HAP-1 (cell line): ENCODE measurements at regions not wholly inside any gene's neighbourhood (a gene's known extent, or its start where the extent isn't known, plus 50 kb on each side); places are given as distances from the start of the nearest gene placed in this dataset.
A peak's percentile ranks its signal among the peaks of the same experiment; 100 is the strongest.

ENCODE experiments used
- DNase-seq, 2 experiments: peaks; one replicate each; pipeline ENCODE4 v3.0.0-alpha.2; 2016 to 2020; ENCODE audit warnings: low spot score in 2 of 2
- H3K27me3 ChIP-seq: fragments of 250-450 bp; sonication (Bioruptor Pico); 2 replicates; pipeline ENCODE4 v1.5.1; 2020; ENCODE audit warnings: low read depth, mild to moderate bottlenecking, moderate library complexity
- H3K36me3 ChIP-seq: fragments of 250-450 bp; sonication (Bioruptor Pico); replicated peaks from 2 replicates; pipeline ENCODE4 v1.5.1; 2020; ENCODE audit warnings: mild to moderate bottlenecking
- H3K4me1 ChIP-seq: fragments of 250-450 bp; sonication (Bioruptor Pico); 2 replicates; pipeline ENCODE4 v1.5.1; 2020; ENCODE audit warnings: mild to moderate bottlenecking
- H3K4me3 ChIP-seq: fragments of 250-450 bp; sonication (Bioruptor Pico); 2 replicates; pipeline ENCODE4 v1.5.1; 2020; ENCODE audit warnings: mild to moderate bottlenecking, moderate library complexity
- H3K9me3 ChIP-seq: fragments of 250-450 bp; sonication (Bioruptor Pico); 2 replicates; pipeline ENCODE4 v1.5.1; 2020; ENCODE audit warnings: mild to moderate bottlenecking, moderate library complexity
- in situ Hi-C: fragments of 300-500 bp; cut with MboI; formaldehyde crosslinking; loops from 3 replicates; pipeline ENCODE4 v1.14.3; 2020; ENCODE audit warnings: low sequenced_read_pairs, inconsistent platforms, mixed read lengths

DNA sequence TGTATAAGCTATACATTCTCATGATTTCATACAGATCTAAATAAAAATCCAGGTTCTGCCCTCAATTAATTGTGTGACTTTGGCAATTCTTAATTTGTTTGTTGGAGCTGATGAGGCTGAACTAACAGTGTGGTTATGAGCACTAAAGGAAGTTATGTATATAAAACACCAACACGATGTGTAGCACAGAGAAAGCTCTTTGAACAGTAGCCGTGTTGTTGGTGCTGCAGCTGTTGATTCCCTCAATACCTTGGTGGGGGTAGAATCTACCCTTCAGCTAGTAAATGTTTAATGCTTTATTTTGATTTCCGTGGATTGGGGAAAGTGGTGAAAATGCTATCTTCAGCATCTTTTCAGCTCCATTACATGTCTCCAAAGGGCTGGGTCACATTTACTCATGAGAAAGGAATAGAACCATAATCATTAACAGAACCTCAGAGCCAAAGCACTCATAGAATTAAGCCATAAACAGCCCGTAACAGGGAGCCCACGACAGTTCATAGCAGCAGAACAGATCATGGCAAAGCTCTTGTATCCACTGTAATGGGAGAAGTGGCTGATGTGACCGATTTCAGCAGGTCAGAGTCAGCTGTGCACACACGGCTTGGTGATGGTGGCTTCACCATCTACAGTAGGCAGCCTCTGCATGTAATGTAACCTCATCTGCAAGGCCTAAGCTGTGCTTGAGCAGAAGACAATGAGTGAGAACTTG lies 332.7 kb downstream of the DIRAS2 start:
- Histone ChIP-seq H3K9me3 (no peaks in the 10 kb centered on the region), H3K4me3 (no peak overlapping the region), H3K36me3 (no peaks in the 10 kb centered on the region), H3K27me3 (no peaks in the 10 kb centered on the region), H3K4me1 (no peaks in the 10 kb centered on the region)
- no peak for DNase-seq
- in situ Hi-C loops = no loop called here

DNA sequence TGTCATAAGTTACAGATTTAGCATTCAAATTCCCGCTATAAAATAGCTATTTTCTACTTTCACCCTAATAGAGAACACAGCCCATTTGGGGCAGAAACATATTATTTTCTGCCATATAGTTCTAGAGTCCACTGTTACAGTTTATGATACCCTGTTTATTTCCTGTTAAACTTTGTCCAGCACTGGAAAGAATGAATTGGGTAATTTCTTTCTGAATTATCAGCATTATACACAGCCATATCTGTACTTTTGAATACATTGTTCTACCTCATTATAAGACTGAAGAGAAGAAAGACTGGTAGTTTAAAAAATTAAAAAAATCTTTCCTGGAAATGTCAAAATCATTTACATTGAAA lies 332.1 kb downstream of the DIRAS2 start:
- Histone ChIP-seq H3K27me3 (no peaks in the 10 kb centered on the region), H3K36me3 (no peaks in the 10 kb centered on the region), H3K4me1 (no peaks in the 10 kb centered on the region), H3K9me3 (no peaks in the 10 kb centered on the region), H3K4me3 (no peak overlapping the region)
- no peak for DNase-seq
- in situ Hi-C loops = no loop called here

DNA sequence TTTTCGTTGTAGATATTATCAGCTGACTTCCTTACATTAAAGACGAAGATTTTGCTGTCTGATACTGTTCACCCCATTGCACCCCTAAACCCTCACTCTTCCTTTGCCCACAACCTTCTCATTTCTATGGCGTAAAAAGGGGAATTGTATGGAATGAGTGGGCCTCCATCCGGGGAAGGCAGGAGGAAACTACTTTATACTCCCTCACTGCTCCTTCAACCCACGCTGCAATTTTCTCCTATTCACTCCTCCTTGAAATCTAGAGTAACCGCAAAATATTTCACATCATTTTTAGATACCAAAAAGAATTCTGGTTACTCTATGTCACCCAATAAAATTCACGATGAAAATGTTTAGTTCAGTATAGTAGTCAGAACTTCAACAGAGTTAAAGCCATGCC lies 330.8 kb downstream of the DIRAS2 start:
- H3K36me3 ChIP-seq = no peaks in the 10 kb centered on the region
- no peaks in the 10 kb centered on the region for H3K9me3 ChIP-seq
- no peak overlapping the region for H3K4me3 ChIP-seq
- in situ Hi-C loops = no loop called here
- no peak for DNase-seq
- H3K4me1 ChIP-seq = no peaks in the 10 kb centered on the region
- H3K27me3 ChIP-seq = no peaks in the 10 kb centered on the region

GRCh38 chr9:90322296-90322695 lies 320.3 kb downstream of the DIRAS2 start:
- no peaks in the 10 kb centered on the region for H3K36me3 ChIP-seq
- DNase-seq = no peak
- no peaks in the 10 kb centered on the region for H3K9me3 ChIP-seq
- H3K4me1 ChIP-seq = no peaks in the 10 kb centered on the region
- no peak overlapping the region for H3K4me3 ChIP-seq
- no peaks in the 10 kb centered on the region for H3K27me3 ChIP-seq
- in situ Hi-C loops = no loop called here

DNA sequence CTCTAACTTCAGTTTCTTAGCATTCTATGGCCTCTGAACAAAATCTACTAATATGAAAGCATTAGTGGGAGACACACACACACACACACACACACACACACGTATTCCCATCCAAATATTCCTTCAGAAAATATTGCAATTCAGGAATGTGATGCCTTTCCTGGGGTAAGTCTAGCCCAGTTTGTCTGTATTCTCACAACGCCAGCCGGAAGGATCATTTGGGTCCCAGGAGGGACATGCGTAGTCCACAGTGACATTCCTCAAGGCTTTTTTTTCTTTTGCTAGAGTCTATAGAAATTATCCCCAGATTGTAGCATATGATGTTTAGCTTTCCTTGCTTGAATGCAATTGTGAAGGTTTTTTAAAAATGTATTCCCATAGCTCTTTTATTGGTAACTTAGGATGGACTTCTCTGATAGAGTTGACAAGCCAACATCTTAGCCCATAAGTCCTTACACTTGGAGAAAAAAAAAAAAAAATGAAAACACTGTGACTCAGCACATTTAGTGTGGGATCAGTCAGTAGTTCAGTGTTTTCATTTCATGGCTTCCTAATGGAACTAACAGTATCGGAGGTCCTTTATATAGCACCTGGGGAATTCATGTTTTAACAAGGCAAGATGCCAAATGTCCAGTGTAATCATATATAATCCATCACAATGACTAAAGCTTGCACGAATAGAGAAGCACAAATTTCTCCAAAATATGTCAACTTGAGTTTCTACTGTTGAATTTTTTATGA lies 316.5 kb downstream of the DIRAS2 start:
- DNase-seq = no peak
- no peaks in the 10 kb centered on the region for H3K4me1 ChIP-seq
- H3K36me3 ChIP-seq = no peaks in the 10 kb centered on the region
- no peaks in the 10 kb centered on the region; the same call in 1 of the 2 replicates for H3K27me3 ChIP-seq
- in situ Hi-C loops = no loop called here
- H3K4me3 ChIP-seq = no peak overlapping the region
- no peaks in the 10 kb centered on the region for H3K9me3 ChIP-seq

GRCh38 chr9:90330231-90330630 lies 312.4 kb downstream of the DIRAS2 start:
- in situ Hi-C loops = no loop called here
- Histone ChIP-seq H3K9me3 (no peaks in the 10 kb centered on the region), H3K4me3 (no peak overlapping the region), H3K27me3 (no peaks in the 10 kb centered on the region; the same call in 1 of the 2 replicates), H3K36me3 (no peaks in the 10 kb centered on the region), H3K4me1 (no peaks in the 10 kb centered on the region)
- DNase-seq = no peak

GRCh38 chr9:90331826-90332575 lies 310.6 kb downstream of the DIRAS2 start:
- DNase-seq = no peak
- H3K4me3 ChIP-seq = no peak overlapping the region

DNA sequence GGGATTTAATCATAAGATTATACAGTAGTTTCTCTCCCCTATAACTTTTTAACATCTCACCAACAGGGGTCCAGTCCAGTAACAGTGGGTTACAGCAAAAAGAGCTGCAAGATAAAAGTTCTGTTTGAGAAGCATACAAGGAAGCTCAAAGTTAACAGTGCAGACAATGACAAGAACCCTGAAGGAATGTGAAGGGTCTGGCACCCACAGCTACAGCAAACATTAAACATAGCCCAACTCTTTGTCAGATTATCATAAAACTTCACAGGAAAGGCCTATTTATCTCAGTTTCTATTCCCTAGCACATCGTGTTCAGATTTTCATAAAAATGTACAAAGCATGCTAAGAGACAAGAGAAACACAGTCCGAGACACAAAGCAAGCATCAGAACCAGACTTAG lies 309.4 kb downstream of the DIRAS2 start:
- no peaks in the 10 kb centered on the region; the same call in 1 of the 2 replicates for H3K27me3 ChIP-seq
- in situ Hi-C loops = no loop called here
- H3K4me1 ChIP-seq = no peaks in the 10 kb centered on the region
- H3K9me3 ChIP-seq = no peaks in the 10 kb centered on the region
- DNase-seq = no peak
- no peaks in the 10 kb centered on the region for H3K36me3 ChIP-seq
- no peak overlapping the region for H3K4me3 ChIP-seq

More at GRCh38 chr9:90331826-90332575, 310.6 kb downstream of the DIRAS2 start:
- Histone ChIP-seq H3K4me1 (no peaks in the 10 kb centered on the region), H3K9me3 (no peaks in the 10 kb centered on the region), H3K27me3 (no peaks in the 10 kb centered on the region; the same call in 1 of the 2 replicates), H3K36me3 (no peaks in the 10 kb centered on the region)
- in situ Hi-C loops = no loop called here

DNA sequence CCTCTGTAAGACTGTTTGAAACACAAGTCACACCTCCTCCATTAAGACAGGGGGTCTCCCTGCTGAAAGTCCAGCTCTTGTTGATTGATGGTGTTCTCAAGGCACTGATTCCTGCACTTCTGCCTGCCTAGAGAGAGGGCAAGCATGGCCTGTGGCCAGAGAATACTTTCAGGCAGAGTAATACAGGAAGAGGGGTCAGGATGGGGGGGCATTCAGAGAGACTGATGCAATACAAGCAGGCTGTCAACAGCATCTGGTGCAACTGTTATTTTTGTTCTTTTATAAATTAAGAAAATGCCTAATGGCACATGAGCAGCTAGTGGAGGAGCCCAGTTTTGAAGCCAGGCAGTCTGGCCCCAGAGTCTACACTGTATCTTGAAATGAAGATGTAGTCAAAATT lies 302.2 kb downstream of the DIRAS2 start:
- no peak for DNase-seq

DNA sequence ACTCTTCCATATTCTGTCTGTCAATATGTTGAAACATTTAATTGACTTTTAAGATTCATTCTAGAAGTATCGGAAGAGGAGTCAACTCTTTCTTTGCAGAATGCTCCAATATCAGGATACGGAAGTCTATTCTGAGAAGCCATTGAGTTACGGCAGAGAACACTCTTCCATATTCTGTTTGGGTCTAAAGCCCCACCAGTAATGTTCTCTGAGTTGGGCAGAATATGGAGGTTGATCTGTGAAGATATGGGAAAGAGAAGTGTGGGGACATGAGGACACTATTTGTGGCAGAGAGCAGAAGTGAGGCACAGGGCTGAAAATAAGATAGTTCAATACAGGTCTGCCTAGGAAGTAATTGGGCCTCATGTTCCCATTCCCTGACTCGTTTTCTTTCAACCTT lies 300.0 kb downstream of the DIRAS2 start:
- no peaks in the 10 kb centered on the region for H3K4me1 ChIP-seq
- H3K27me3 ChIP-seq = no peaks in the 10 kb centered on the region
- H3K36me3 ChIP-seq = no peaks in the 10 kb centered on the region
- H3K9me3 ChIP-seq = no peaks in the 10 kb centered on the region
- H3K4me3 ChIP-seq = no peak overlapping the region
- in situ Hi-C loops = no loop called here
- DNase-seq = no peak

More for the DNA sequence above, 302.2 kb downstream of the DIRAS2 start:
- no peaks in the 10 kb centered on the region for H3K4me1 ChIP-seq
- H3K9me3 ChIP-seq = no peaks in the 10 kb centered on the region
- H3K4me3 ChIP-seq = no peak overlapping the region
- in situ Hi-C loops = no loop called here
- H3K36me3 ChIP-seq = no peaks in the 10 kb centered on the region
- H3K27me3 ChIP-seq = no peaks in the 10 kb centered on the region

DNA sequence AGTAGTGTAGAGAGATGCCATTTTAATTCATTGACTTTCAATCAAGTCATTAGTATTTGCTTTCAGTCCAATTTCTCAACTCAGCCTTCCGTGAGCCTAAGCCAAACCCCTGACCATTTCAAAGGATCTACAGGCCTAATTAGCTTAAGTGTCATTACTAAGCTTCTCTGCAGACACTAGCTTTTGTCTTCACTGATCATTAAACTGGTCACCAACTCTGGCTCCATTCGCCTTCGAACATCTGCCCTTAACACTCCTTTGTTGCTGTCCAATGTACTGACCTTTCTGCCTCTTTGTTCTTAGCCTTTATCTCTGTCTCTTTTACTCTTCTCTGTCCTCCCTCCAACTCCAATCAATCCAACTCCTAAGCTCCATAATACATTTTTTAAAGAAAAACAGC lies 299.3 kb downstream of the DIRAS2 start:
- no peak overlapping the region for H3K4me3 ChIP-seq
- H3K9me3 ChIP-seq = no peaks in the 10 kb centered on the region
- no peaks in the 10 kb centered on the region for H3K27me3 ChIP-seq
- in situ Hi-C loops = no loop called here
- H3K36me3 ChIP-seq = no peaks in the 10 kb centered on the region
- no peaks in the 10 kb centered on the region for H3K4me1 ChIP-seq
- no peak for DNase-seq

DNA sequence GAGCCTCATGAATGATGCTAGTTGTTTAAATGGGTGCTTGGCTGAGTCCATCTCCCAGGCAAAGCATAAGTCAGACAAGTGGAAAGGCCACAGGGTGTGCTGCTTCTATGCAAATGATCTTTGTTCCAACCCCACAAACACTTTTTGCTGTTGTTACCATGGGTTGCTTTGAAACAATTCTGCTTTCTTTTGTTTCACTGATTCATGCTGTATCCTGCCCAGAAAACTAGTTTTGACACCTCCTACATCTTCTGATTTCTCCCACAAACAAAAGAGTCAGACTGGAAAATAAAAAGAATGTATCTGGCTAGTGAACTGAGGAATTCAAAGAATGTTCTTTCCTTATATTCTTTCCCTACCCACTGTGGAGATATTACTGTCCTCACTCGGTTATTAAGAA lies 298.6 kb downstream of the DIRAS2 start:
- Histone ChIP-seq H3K4me3 (no peak overlapping the region), H3K9me3 (no peaks in the 10 kb centered on the region), H3K36me3 (no peaks in the 10 kb centered on the region), H3K27me3 (no peaks in the 10 kb centered on the region), H3K4me1 (no peaks in the 10 kb centered on the region)
- peak in 1 of 2 experiments; percentile 11 for DNase-seq
- in situ Hi-C loops = no loop called here

GRCh38 chr9:90365666-90366065 lies 277.0 kb downstream of the DIRAS2 start:
- Histone ChIP-seq H3K4me1 (no peaks in the 10 kb centered on the region), H3K4me3 (no peak overlapping the region), H3K27me3 (no peaks in the 10 kb centered on the region), H3K9me3 (no peaks in the 10 kb centered on the region), H3K36me3 (no peaks in the 10 kb centered on the region)
- in situ Hi-C loops = no loop called here
- no peak for DNase-seq

GRCh38 chr9:90368241-90368640 lies 274.4 kb downstream of the DIRAS2 start:
- Histone ChIP-seq H3K9me3 (no peaks in the 10 kb centered on the region), H3K27me3 (no peaks in the 10 kb centered on the region), H3K4me1 (no peaks in the 10 kb centered on the region), H3K4me3 (no peak overlapping the region), H3K36me3 (no peaks in the 10 kb centered on the region)
- no peak for DNase-seq
- in situ Hi-C loops = no loop called here
